SW480 (cell line): ENCODE measurements at regions not wholly inside any gene's neighbourhood (a gene's known extent, or its start where the extent isn't known, plus 50 kb on each side); places are given as distances from the start of the nearest gene placed in this dataset.

Source experiments
- DNase-seq: peaks from one replicate; pipeline ENCODE4 v3.0.0-alpha.2; 2016; ENCODE audit warnings: low spot score

- no peak for DNase-seq
Observed at GRCh38 chr20:62545271-62545670, 69.5 kb upstream of the GATA5 start.

DNA sequence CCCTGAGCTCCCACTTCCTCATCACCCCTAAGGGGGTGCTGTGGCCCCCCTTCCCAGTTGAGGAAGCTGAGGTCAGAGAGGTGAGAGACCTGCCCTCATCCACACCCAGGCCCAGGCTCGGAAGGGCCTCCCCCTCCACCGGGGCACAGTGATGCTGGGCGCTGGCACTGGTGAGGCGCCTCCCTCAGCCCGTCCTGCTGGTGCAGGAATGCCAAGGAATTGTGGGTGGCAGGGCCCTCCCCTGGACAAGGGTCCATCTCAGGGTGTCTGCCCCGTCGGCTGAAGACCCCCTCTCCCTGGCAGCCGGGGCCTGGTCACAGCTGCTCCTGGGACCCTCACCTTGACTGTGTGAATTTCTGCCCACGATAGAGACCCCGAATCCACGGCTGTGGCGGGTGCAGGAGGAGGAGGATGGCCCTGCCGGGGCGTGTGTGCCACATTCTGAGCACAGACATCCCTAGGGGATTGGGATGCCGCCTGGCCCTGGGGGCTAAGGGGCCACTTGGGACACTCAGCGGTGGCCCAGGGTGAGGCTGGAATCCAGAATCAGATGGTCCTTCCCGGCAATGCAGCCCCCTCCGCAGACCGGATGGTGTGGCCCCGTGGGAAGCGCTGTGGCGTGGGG, 70.2 kb upstream of the GATA5 start:
- no peak for DNase-seq

DNA sequence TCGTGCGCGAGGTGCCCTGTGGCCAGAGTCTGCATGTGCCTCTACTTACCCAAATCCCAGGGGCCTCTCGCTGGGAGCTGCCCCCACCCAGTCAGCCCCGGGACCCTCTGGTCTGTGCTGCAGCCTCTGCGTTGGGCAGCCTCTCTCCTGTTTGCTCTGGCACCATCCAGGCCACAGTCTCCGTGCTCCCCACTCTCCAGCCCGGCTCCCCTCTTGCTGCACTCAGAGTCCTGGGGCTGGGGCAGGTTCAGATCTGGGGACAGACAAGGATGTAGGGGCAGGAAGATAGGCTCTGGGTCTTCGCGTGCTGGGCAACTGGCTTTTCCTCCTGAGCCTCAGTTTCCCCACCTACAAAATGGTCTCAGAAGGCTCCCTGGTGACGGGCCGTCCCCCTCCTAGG, 70.8 kb upstream of the GATA5 start:
- no peak for DNase-seq

DNA sequence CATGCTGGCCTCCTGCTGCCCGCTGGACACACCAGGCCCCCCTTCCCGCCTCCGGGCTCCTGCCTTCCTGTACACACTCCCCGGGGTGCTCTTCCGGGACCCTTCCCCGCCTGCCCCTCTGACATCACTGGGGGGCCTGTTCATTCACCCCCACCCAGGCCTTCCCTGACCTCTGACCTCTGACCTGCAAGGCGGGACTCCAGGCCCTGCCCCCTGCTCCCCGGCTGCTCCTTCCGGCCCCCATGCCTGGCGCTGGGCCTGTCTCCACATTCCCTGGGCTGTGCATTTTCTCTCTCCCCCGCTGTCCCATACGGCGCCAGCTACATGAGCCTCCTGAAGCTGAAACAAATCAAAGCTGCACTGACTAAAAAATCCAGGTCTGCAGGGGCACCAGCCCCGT, 71.6 kb upstream of the GATA5 start:
- DNase-seq = no peak

- DNase-seq = peak; percentile 62
Observed at GRCh38 chr20:62548471-62548870, 72.7 kb upstream of the GATA5 start.

- DNase-seq = no peak
Observed at GRCh38 chr20:62549029-62549428, 73.2 kb upstream of the GATA5 start.

DNA sequence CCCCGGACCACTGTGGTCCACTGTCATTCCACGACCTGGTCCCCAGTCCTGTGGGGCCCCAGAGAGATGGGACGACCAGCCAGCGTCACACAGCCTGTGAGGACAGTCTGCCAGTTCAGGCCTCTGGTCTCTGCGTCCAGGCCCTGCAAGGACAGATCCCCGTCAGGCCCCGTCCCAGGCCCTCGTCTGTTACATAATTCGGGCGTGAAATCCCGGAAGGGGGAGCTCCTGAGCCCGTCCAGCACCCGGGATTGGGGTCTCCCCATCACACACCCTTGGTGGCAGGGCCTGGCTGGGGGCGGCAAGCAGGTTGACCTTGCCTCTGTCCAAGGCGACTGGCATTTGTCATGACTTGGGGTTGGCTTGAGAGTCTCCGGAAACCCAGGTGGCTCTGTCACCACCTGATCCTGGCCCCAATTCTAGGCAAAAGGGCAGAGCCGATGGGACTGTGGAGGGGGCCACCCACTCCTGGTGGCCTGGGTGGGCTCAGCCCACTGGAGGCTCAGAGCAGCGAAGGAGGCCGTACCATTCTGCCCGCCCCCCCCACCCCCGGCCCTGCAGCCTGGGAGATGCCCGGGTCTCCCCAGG, 73.8 kb upstream of the GATA5 start:
- no peak for DNase-seq

DNA sequence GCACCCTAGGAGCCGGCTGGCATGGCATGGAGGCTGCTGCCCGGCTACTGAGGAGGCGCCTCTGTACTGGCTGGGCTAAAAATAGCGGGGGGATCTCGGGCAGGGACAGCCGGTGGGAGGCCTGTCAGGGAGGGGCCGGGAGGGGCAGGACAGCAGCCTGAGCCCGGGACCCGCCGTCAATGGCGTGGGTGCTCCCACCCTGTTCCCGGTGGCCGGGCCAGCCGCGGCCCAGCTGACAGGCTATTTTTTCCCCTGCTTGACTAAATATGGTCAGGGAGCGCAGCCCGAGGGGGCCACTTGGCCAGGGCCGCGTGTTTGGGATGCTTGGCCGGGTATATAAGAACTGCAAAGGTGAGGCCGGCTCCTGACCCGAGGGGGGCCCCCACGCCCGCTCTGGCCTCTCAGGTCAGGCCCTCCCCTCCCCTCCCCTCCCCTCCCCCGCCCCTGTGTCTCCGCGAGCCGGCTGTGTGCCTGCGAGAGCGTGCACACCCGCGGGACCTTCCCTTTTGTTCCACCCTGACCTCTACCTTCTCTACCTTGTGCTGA, 74.4 kb upstream of the GATA5 start:
- no peak for DNase-seq

DNA sequence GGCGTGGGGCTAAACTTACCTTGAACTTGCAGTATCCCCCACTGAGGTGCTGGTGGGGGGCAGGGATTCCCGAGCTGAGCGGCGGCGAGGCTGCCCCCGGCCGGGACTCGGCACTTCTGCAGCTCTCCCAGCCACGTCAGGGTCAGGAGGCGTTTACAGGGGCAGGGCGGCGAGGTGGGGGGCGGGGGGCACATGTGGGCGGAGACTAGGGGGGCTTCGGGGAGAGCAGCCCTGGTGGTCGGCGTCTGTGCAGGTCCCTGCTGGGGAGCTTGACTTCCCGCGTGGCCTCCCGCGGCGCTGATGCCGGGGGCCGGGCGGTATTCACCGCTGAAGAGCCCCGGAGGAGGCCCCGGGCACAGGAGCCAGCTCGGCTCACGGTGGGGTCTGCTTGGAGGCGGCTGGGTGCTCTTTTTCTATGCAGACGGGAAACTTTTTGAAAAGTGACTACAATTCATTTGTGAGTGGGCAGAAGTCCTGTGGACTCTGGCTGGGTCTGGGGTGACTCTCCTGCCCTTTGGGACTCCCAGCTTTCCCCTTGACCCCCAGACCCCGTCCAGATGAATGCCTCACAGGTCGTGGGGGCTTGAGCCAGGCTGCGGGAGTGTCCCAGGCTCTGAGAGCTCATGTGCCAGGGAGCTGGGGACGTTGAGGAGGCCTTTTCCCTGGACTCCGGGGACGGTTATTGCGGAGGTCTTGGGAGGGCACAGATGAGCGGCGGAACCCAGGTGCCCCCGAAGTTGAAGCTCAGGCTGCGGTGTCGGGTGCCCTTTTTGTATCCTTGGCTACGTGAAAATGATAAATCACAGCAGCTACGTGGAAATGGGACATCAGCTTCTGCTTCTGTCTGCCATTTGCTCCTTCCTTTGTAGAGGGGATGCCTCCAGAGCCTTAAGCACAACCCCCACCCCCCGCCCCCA, 75.9 kb upstream of the GATA5 start:
- no peak for DNase-seq

- DNase-seq = no peak
Observed at GRCh38 chr20:62552613-62553012, 76.8 kb upstream of the GATA5 start.

- no peak for DNase-seq
Observed at GRCh38 chr20:62553136-62553837, 77.5 kb upstream of the GATA5 start.

DNA sequence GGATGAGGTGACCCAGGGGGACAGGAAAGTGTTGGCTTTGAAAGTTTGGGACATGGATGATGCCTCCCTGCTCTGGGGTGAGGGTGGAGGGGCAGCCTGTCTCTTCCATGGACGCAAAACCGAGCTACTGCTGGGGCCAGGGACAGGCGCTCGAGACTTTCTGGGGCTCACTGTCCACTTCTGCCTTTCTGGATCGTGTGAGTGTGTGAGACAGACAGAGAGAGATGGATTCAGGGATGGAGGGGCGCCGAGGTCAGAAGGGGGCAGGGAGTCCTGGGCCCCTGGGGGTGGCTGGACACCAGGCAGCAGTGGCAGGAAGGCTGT, 78.0 kb upstream of the GATA5 start:
- no peak for DNase-seq

DNA sequence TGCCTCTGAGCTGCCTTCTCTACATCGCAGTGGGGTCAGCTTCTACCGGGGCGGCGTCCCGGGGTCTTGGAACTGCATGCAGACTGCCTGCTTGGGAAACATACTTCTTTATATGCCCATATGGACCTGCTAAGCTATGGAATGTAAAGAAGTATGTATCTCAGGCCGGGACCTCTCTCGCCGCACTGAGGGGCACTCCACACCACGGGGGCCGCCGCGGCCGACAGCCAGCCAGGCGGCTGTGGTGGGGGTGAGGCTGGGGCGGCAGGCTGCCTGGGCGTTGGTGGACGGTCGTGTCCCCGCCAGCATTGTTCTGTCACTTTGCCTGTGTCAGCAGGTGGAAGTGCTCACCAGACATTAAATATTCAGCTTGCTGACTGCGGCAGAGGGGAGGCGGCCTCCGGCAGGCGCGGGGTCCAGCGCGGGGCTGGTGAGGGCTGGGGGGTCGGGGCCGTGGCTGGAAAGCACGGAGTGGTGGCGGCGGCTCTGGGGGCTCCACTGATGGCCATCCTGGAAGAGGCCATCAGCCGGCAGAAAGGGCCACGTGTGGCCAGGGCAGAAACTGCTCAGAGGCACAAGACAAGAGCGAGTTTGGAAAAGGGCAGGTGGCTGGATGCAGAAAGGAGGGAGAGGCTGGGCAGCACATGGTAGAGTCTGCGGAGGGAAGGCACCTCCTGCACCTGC, 78.6 kb upstream of the GATA5 start:
- DNase-seq = peak; percentile 62

GRCh38 chr20:62554898-62555641, 79.3 kb upstream of the GATA5 start:
- no peak for DNase-seq

- DNase-seq = peak; percentile 100
Observed at GRCh38 chr20:62555642-62556420, 80.0 kb upstream of the GATA5 start.

DNA sequence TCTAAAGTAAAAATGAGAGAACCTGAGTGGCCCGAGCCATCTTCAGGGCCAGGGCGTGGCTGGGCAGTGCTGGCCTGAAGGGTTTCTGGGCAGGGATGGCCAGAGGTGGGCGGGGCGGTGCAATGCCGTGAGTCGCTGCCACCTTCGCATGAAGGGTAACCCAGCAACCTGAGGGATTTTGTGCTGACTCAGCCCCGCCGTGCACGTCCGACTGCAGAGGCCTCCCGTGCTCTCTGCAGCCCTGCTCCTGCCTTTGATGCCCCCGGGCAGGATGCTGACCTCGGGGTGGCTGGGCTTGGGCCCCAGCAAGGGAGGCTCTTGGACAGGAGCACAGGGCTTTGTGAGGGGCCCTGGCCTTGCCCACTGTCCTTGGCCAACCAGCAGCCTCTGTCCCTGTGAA, 81.7 kb upstream of the GATA5 start:
- DNase-seq = peak; percentile 83

DNA sequence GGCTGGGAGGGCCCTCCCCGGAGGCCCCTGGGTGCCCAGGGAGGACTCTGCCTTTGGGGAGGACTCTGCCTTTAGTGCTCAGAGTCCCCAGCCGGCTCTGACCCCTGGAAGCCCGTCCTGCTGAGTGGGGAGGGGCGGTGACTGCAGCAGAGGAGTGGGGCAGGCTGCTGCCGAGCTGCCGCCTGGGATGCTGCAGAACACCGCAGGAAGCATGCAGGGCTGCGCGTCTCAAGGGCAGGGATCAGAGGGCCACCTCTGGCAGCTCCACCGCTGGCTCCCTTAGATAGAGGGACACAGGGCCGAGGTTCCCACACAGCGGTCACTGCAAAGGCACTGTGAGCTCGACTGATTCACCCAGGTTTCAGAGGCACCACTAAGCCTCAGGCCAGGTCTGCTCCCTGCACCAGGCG, 82.2 kb upstream of the GATA5 start:
- no peak for DNase-seq

DNA sequence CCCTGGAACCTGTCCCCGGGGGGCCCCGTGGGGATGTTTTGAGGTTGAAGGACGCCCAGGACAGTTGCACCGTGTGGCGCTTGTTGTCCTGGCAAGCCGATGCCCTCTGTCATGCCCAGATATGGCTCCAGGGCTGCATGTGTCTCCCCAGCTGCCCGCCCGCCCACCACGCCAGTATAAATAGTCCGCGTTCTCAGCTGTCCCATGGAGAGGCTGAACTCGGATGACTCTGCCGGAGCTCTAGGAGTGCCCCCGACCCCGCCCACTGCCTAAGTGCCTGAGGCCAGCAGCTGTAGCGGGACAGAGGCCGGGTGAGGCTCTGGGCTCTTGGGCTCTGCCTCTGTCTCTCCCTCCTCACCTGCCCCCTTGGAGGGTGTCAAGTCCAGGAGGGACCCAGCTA, 83.0 kb upstream of the GATA5 start:
- DNase-seq = peak; percentile 68

DNA sequence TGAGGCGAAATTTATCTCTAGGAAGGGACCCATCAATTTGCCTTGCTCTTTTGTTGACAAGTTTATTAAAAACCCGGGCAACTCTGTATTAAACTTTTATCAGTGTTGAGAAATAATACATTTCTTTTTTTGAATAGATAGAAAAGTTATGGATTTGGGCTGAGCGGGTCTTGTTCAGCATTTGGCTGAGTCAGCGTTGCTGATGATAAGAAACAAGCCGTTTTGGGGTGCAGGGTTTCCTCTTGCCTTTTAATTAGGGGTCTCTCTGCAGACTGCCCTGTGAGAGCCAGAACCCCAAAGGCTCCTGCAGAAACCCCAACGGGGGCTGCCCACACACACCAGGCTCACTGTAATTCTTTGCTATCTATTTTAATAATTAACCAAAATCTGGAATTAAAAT, 82.1 kb upstream of the SLCO4A1 start:
- DNase-seq = no peak

- DNase-seq = no peak
Observed at GRCh38 chr20:62561182-62561581, 81.1 kb upstream of the SLCO4A1 start.
